Endothelial cell (in vitro differentiated cells): ENCODE measurements at regions not wholly inside any gene's neighbourhood (a gene's known extent, or its start where the extent isn't known, plus 50 kb on each side); places are given as distances from the start of the nearest gene placed in this dataset.
A peak's percentile ranks its signal among the peaks of the same experiment; 100 is the strongest.

Source experiments
- DNase-seq: peaks from one replicate; pipeline ENCODE4 v3.0.0; 2021; ENCODE audit warnings: low spot score
- H3K27ac Mint-ChIP-seq: one replicate; pipeline ENCODE4 v1.8.0; 2021; ENCODE audit warnings: mixed read lengths, inconsistent platforms; ENCODE audit not compliant: unreplicated experiment
- H3K27me3 Mint-ChIP-seq: one replicate; pipeline ENCODE4 v1.8.0; 2021; ENCODE audit warnings: mild to moderate bottlenecking, moderate library complexity, mixed read lengths, inconsistent platforms; ENCODE audit not compliant: unreplicated experiment
- H3K36me3 Mint-ChIP-seq: one replicate; pipeline ENCODE4 v1.8.0; 2021; ENCODE audit warnings: mild to moderate bottlenecking, low read depth, mixed read lengths, inconsistent platforms; ENCODE audit not compliant: unreplicated experiment
- H3K4me1 Mint-ChIP-seq: one replicate; pipeline ENCODE4 v1.8.0; 2021; ENCODE audit warnings: mild to moderate bottlenecking, mixed read lengths, inconsistent platforms; ENCODE audit not compliant: unreplicated experiment
- H3K4me3 Mint-ChIP-seq: one replicate; pipeline ENCODE4 v1.8.0; 2021; ENCODE audit warnings: mild to moderate bottlenecking, mixed read lengths, inconsistent platforms; ENCODE audit not compliant: unreplicated experiment
- H3K9me3 Mint-ChIP-seq: one replicate; pipeline ENCODE4 v1.8.0; 2021; ENCODE audit warnings: mixed read lengths, inconsistent platforms; ENCODE audit not compliant: unreplicated experiment
- TF ChIP-seq, protein P1 (sequence below): fragments of 200-600 bp; sonication (generic); IDR thresholded peaks from one replicate; pipeline ENCODE4 v1.5.0; 2021; ENCODE audit warnings: antibody characterized with exemption; ENCODE audit not compliant: unreplicated experiment

DNA sequence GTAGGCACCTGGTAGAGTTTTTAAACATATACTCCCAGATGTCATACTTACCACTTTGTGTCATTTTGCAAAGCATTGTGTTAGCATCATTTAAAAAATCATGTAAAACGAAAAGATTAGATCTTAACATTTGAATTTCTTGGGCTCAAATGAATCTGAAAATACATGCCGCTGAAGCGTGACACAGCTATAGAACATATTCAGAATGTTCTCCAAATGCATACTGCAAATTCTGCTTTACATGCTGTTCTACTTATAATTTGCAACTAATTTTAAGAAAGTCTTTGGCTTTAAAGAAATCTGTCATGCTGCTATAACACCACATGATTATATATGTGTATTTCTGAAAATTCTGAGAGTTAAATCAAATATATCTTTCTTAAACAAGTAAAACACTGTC, 109.2 kb upstream of the CAV2 start:
- Mint-ChIP-seq H3K4me1 (peaks cover 25% of the 10 kb centered on the region), H3K27ac (no peak overlapping the region), H3K36me3 (no peaks in the 10 kb centered on the region), H3K4me3 (no peak overlapping the region), H3K9me3 (no peaks in the 10 kb centered on the region), H3K27me3 (no peaks in the 10 kb centered on the region)
- TF ChIP-seq, protein P1, sequence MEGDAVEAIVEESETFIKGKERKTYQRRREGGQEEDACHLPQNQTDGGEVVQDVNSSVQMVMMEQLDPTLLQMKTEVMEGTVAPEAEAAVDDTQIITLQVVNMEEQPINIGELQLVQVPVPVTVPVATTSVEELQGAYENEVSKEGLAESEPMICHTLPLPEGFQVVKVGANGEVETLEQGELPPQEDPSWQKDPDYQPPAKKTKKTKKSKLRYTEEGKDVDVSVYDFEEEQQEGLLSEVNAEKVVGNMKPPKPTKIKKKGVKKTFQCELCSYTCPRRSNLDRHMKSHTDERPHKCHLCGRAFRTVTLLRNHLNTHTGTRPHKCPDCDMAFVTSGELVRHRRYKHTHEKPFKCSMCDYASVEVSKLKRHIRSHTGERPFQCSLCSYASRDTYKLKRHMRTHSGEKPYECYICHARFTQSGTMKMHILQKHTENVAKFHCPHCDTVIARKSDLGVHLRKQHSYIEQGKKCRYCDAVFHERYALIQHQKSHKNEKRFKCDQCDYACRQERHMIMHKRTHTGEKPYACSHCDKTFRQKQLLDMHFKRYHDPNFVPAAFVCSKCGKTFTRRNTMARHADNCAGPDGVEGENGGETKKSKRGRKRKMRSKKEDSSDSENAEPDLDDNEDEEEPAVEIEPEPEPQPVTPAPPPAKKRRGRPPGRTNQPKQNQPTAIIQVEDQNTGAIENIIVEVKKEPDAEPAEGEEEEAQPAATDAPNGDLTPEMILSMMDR, result no peak
- no peak for DNase-seq

DNA sequence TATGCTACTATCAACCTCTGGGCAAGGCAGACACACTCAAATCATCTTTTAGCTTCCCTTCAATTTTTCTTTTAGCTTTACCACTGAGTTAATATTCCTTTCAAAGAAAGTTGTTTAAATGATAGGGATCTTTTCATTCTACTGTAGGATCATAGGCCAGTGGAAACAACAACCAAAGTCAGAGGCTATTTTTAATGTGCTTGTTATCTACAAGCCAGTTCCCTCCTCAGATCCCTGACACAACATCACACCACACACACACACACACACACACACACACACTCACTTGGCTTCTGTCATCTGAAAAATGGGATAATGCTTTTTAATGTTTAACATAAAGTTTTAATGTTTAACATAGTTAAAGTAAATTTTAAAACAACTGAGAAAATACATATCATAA, 106.7 kb upstream of the CAV2 start:
- TF ChIP-seq, protein P1, result no peak
- no peak overlapping the region for H3K4me3 Mint-ChIP-seq

DNA sequence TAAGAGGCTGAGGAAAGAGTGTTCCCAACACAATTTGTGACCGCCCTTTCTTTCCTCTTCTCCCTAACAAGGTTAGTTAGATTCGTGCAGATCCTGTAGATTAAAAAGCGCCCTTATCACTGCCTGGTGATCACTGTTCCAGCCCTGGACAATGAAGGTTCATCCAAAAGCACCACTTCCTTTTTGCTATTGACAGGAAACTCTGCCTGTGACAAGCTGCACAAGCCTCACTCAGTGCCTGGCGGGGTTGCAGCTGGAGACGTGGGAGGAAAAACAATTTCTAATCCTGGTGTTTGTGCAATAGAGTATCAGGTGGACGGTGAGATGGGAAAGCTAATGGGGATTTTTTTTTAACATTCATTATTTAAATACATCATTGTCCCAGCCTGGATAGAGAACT, 105.9 kb upstream of the CAV2 start:
- no peak overlapping the region for H3K4me3 Mint-ChIP-seq
- H3K9me3 Mint-ChIP-seq, result no peaks in the 10 kb centered on the region
- H3K27me3 Mint-ChIP-seq, result peaks cover 2% of the 10 kb centered on the region
- H3K27ac Mint-ChIP-seq, result peak overlapping the region; percentile 74
- H3K4me1 Mint-ChIP-seq, result peaks cover 33% of the 10 kb centered on the region
- TF ChIP-seq, protein P1, result no peak
- H3K36me3 Mint-ChIP-seq, result no peaks in the 10 kb centered on the region
- DNase-seq, result peak; percentile 15

More for the DNA sequence above, 106.7 kb upstream of the CAV2 start:
- peaks cover 2% of the 10 kb centered on the region for H3K27me3 Mint-ChIP-seq
- no peaks in the 10 kb centered on the region for H3K36me3 Mint-ChIP-seq
- peak overlapping the region; percentile 90 for H3K27ac Mint-ChIP-seq
- no peaks in the 10 kb centered on the region for H3K9me3 Mint-ChIP-seq
- no peak for DNase-seq
- peaks cover 33% of the 10 kb centered on the region for H3K4me1 Mint-ChIP-seq

DNA sequence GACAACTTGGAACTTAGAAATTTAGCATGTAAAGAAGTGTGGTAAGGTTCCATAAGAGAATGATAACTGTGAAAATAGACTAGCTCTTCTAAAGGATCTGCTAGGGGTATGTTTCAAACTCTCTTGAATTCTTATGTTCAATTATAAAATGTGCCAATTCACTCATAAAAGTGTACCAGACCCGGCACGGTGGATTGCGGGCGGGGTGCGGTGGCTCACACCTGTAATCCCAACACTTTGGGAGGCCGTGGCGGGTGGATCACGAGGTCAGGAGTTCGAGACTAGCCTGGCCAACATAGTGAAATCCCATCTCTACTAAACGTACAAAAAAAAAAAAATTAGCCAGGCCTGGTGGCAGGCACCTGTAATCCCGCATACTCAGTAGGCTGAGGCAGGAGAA, 105.4 kb upstream of the CAV2 start:
- H3K9me3 Mint-ChIP-seq, result no peaks in the 10 kb centered on the region
- H3K27me3 Mint-ChIP-seq, result peaks cover 2% of the 10 kb centered on the region
- peaks cover 33% of the 10 kb centered on the region for H3K4me1 Mint-ChIP-seq
- H3K36me3 Mint-ChIP-seq, result no peaks in the 10 kb centered on the region
- H3K4me3 Mint-ChIP-seq, result no peak overlapping the region
- DNase-seq, result no peak
- TF ChIP-seq, protein P1, result no peak
- no peak overlapping the region for H3K27ac Mint-ChIP-seq

DNA sequence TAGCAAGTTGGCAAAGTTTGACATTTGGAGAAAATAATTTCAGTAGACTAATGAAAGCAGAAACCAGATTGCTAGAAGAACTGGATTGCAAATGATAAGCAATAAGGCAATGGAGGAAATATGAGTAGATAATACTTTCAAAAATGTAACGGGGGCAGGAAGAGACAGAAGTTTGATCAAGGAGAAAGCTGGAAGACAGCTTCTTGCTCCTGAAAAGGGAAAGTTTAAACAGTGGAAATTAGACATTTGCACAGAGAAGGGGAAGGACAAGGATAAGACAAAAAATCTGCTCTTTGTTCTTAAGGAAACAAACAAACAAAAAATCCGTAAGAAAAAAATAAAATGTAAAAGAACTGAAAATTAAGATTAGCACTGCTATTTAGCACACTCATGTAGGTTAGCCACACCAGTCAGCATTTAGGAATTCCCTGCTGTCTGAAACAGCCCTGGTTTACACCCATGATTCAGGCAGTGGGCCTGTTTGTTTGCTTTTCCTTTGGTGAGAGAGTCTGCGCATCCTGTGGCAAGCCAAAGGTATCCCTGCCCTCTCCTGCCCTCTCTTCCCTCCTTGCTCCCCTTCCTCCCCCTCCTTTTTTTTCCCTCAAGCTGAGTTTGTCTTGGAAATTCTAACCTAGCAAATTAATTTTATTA, 104.3 kb upstream of the CAV2 start:
- Mint-ChIP-seq H3K27me3 (peaks cover 2% of the 10 kb centered on the region), H3K4me3 (no peak overlapping the region), H3K4me1 (peaks cover 33% of the 10 kb centered on the region), H3K36me3 (no peaks in the 10 kb centered on the region), H3K9me3 (no peaks in the 10 kb centered on the region), H3K27ac (peak overlapping the region; percentile 80)
- TF ChIP-seq, protein P1, result no peak
- DNase-seq, result peak; percentile 16
